ENCODE measurements at regions not wholly inside any gene's neighbourhood (a gene's known extent, or its start where the extent isn't known, plus 50 kb on each side); places are given as distances from the start of the nearest gene placed in this dataset.

- no peak for TF ChIP-seq ZBTB33 (IDR thresholded peaks at IDR 0.05)
- no peak for TF ChIP-seq REST (IDR thresholded peaks at IDR 0.05)
- TF ChIP-seq, protein P1, sequence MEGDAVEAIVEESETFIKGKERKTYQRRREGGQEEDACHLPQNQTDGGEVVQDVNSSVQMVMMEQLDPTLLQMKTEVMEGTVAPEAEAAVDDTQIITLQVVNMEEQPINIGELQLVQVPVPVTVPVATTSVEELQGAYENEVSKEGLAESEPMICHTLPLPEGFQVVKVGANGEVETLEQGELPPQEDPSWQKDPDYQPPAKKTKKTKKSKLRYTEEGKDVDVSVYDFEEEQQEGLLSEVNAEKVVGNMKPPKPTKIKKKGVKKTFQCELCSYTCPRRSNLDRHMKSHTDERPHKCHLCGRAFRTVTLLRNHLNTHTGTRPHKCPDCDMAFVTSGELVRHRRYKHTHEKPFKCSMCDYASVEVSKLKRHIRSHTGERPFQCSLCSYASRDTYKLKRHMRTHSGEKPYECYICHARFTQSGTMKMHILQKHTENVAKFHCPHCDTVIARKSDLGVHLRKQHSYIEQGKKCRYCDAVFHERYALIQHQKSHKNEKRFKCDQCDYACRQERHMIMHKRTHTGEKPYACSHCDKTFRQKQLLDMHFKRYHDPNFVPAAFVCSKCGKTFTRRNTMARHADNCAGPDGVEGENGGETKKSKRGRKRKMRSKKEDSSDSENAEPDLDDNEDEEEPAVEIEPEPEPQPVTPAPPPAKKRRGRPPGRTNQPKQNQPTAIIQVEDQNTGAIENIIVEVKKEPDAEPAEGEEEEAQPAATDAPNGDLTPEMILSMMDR (IDR thresholded peaks at IDR 0.05; ENCODE audit: low read depth, low read length, missing input control), result peak; percentile 47
- TF ChIP-seq, protein P2, sequence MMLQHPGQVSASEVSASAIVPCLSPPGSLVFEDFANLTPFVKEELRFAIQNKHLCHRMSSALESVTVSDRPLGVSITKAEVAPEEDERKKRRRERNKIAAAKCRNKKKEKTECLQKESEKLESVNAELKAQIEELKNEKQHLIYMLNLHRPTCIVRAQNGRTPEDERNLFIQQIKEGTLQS (IDR thresholded peaks at IDR 0.05), result no peak
- no peak for TF ChIP-seq GABPA (IDR thresholded peaks at IDR 0.05 in 1 of 2, conservative IDR thresholded peaks at IDR 0.05 in 1 of 2)
Observed at GRCh38 chr16:19980632-19981265, 92.9 kb downstream of the GPR139 start.
